ENCODE measurements at regions not wholly inside any gene's neighbourhood (a gene's known extent, or its start where the extent isn't known, plus 50 kb on each side); places are given as distances from the start of the nearest gene placed in this dataset.

GRCh38 chr2:58512878-58513277, 271.8 kb upstream of the FANCL start:
- Histone ChIP-seq H3K4me1 (ENCODE audit: control insufficient read depth in 1 of 2, insufficient read depth in 2 of 2, low read length in 2 of 2) (no peaks in the 10 kb centered on the region), H3K4me3 (ENCODE audit: low read length in 2 of 2) (no peak overlapping the region), H3K27ac (ENCODE audit: low read depth in 1 of 2, low read length in 2 of 2) (no peak overlapping the region), H3K27me3 (ENCODE audit: control insufficient read depth in 1 of 2, insufficient read depth in 2 of 2, low read length in 1 of 2) (peaks cover 0 to 1% of the 10 kb centered on the region in 2 donors), H3K36me3 (ENCODE audit: control insufficient read depth in 1 of 2, insufficient read depth in 2 of 2, low read length in 1 of 2) (no peaks in the 10 kb centered on the region), H3K9me3 (ENCODE audit: control insufficient read depth, low read length) (no peaks in the 10 kb centered on the region)
- ATAC-seq (ENCODE audit: low FRiP score) (no peak), DNase-seq (no peak)
- intact Hi-C loops (cut with DNase I), result no loop called here
- WGBS, 2 donors, result 86 to 95% methylated on average over 1 of the region's 1 CpG

DNA sequence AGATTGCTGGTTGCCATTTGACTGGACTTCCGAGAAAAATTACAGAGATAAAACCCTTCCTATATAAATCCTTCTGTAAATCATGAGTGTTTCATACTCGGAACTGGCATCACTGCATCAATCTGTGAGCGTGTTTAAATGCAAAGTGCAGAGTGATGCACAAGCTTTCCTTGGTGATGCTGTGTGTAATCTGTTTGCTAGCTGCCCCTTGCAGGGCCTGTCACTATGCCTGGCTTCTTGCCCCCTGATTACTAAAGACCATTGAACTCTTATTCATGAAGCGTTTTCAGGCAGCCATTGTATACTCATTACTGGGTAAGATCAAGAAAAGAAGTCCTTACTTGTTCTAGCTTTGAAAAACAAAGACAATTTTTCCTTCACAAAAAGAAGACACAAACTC, 266.9 kb upstream of the FANCL start:
- no peak overlapping the region for H3K27ac ChIP-seq (ENCODE audit: low read depth in 1 of 2, low read length in 2 of 2)
- WGBS, 2 donors, result 75 to 80% methylated on average over 4 of the region's 4 CpGs
- ATAC-seq (ENCODE audit: low FRiP score) (no peak), DNase-seq (no peak)
- intact Hi-C loops (cut with DNase I), result no loop called here
- no peaks in the 10 kb centered on the region for H3K36me3 ChIP-seq (ENCODE audit: control insufficient read depth in 1 of 2, insufficient read depth in 2 of 2, low read length in 1 of 2)
- peaks cover 2% of the 10 kb centered on the region for H3K9me3 ChIP-seq (ENCODE audit: control insufficient read depth, low read length)
- H3K4me1 ChIP-seq (ENCODE audit: control insufficient read depth in 1 of 2, insufficient read depth in 2 of 2, low read length in 2 of 2), result no peaks in the 10 kb centered on the region
- H3K4me3 ChIP-seq (ENCODE audit: low read length in 2 of 2), result no peak overlapping the region
- peaks cover 0 to 1% of the 10 kb centered on the region in 2 donors for H3K27me3 ChIP-seq (ENCODE audit: control insufficient read depth in 1 of 2, insufficient read depth in 2 of 2, low read length in 1 of 2)

DNA sequence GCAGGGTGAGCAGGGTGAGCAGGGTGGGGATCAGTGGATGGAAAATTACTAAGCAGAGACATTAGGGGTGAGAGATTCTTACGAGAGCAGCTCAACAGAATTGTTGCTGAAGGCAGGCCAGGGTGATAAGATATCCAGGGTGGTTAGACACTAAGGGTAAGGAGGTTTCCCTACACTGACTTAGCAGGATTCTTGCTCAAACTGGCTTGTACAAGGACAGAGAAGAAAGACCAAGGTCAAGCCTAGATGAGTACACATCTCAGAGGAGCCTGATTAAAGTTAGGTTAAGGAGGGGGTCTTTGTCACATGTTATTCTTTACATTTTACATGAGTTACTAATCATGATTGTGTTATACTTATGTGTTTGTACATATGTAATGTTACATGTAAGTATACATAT, 262.8 kb upstream of the FANCL start:
- Histone ChIP-seq H3K4me1 (ENCODE audit: control insufficient read depth in 1 of 2, insufficient read depth in 2 of 2, low read length in 2 of 2) (no peaks in the 10 kb centered on the region), H3K27me3 (ENCODE audit: control insufficient read depth in 1 of 2, insufficient read depth in 2 of 2, low read length in 1 of 2) (peaks cover 0 to 4% of the 10 kb centered on the region in 2 donors), H3K27ac (ENCODE audit: low read depth in 1 of 2, low read length in 2 of 2) (no peak overlapping the region), H3K4me3 (ENCODE audit: low read length in 2 of 2) (no peak overlapping the region), H3K9me3 (ENCODE audit: control insufficient read depth, low read length) (peaks cover 2% of the 10 kb centered on the region), H3K36me3 (ENCODE audit: control insufficient read depth in 1 of 2, insufficient read depth in 2 of 2, low read length in 1 of 2) (no peaks in the 10 kb centered on the region)
- DNase-seq, result no peak
- 83 to 85% methylated on average over 1 of the region's 1 CpG for WGBS, 2 donors
- ATAC-seq (ENCODE audit: low FRiP score), result no peak
- intact Hi-C loops (cut with DNase I), result no loop called here

DNA sequence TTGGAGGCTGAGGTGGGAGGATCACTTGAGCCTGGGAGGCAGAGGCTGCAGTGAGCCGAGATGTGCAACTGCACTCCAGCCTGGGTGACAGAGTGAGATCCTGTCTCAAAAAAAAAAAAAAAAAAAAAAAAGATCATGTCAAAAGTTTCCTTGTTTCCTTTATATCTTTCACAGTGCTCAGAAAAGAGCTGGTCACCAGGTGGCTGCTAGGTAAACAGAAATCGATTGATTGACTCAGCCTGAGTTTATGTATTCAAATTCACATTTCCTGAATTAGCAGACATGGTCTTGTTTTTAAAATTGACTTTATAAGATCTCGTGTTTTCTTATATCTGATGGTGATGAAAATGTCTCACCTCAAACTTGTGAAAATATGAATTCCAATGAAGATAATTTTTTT, 261.8 kb upstream of the FANCL start:
- no peak overlapping the region for H3K27ac ChIP-seq (ENCODE audit: low read depth in 1 of 2, low read length in 2 of 2)
- DNase-seq, result no peak
- 81 to 82% methylated on average over 3 of the region's 3 CpGs for WGBS, 2 donors
- H3K4me3 ChIP-seq (ENCODE audit: low read length in 2 of 2), result no peak overlapping the region
- peaks cover 2% of the 10 kb centered on the region for H3K9me3 ChIP-seq (ENCODE audit: control insufficient read depth, low read length)
- intact Hi-C loops (cut with DNase I), result no loop called here
- H3K4me1 ChIP-seq (ENCODE audit: control insufficient read depth in 1 of 2, insufficient read depth in 2 of 2, low read length in 2 of 2), result no peaks in the 10 kb centered on the region
- ATAC-seq (ENCODE audit: low FRiP score), result no peak
- H3K36me3 ChIP-seq (ENCODE audit: control insufficient read depth in 1 of 2, insufficient read depth in 2 of 2, low read length in 1 of 2), result no peaks in the 10 kb centered on the region
- peaks cover 0 to 2% of the 10 kb centered on the region in 2 donors for H3K27me3 ChIP-seq (ENCODE audit: control insufficient read depth in 1 of 2, insufficient read depth in 2 of 2, low read length in 1 of 2)

GRCh38 chr2:58501371-58502160, 260.4 kb upstream of the FANCL start:
- Histone ChIP-seq H3K27ac (ENCODE audit: low read depth in 1 of 2, low read length in 2 of 2) (no peak overlapping the region), H3K9me3 (ENCODE audit: control insufficient read depth, low read length) (peaks cover 2% of the 10 kb centered on the region), H3K36me3 (ENCODE audit: control insufficient read depth in 1 of 2, insufficient read depth in 2 of 2, low read length in 1 of 2) (no peaks in the 10 kb centered on the region), H3K27me3 (ENCODE audit: control insufficient read depth in 1 of 2, insufficient read depth in 2 of 2, low read length in 1 of 2) (peaks cover 0 to 2% of the 10 kb centered on the region in 2 donors), H3K4me1 (ENCODE audit: control insufficient read depth in 1 of 2, insufficient read depth in 2 of 2, low read length in 2 of 2) (no peaks in the 10 kb centered on the region), H3K4me3 (ENCODE audit: low read length in 2 of 2) (no peak overlapping the region)
- intact Hi-C loops (cut with DNase I), result no loop called here
- WGBS, 2 donors, result 75 to 77% methylated on average over 11 of the region's 11 CpGs
- no peak for ATAC-seq (ENCODE audit: low FRiP score)
- no peak for DNase-seq

GRCh38 chr2:58497168-58497567, 256.0 kb upstream of the FANCL start:
- 43 to 50% methylated on average over 3 of the region's 3 CpGs for WGBS, 2 donors
- no peak for DNase-seq
- intact Hi-C loops (cut with DNase I), result no loop called here

DNA sequence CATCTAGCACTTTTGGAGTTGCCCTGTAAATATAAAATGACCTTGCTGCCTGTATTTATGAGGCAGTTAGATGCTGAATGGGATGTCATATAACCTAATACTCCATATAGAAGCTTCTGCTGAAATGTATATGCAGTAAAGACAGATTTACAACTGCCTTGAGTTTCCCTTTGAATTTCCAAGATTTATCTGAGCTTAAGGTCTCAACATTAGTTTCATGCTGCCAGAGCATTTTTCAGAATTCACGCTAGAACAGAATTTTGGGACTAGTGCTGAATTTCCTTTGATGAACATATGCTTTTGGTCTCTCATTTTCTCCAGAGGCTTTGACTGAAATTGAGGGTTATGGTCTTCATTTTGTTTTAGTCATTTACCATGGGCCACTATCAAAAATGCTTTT, 254.7 kb upstream of the FANCL start:
- intact Hi-C loops (cut with DNase I), result no loop called here
- Histone ChIP-seq H3K36me3 (ENCODE audit: control insufficient read depth in 1 of 2, insufficient read depth in 2 of 2, low read length in 1 of 2) (no peaks in the 10 kb centered on the region), H3K4me1 (ENCODE audit: control insufficient read depth in 1 of 2, insufficient read depth in 2 of 2, low read length in 2 of 2) (no peaks in the 10 kb centered on the region), H3K27me3 (ENCODE audit: control insufficient read depth in 1 of 2, insufficient read depth in 2 of 2, low read length in 1 of 2) (no peaks in the 10 kb centered on the region), H3K27ac (ENCODE audit: low read depth in 1 of 2, low read length in 2 of 2) (no peak overlapping the region), H3K9me3 (ENCODE audit: control insufficient read depth, low read length) (no peaks in the 10 kb centered on the region), H3K4me3 (ENCODE audit: low read length in 2 of 2) (no peak overlapping the region)
- no peak for ATAC-seq (ENCODE audit: low FRiP score)
- DNase-seq, result no peak
- 47 to 66% methylated on average over 1 of the region's 1 CpG for WGBS, 2 donors

More at GRCh38 chr2:58497168-58497567, 256.0 kb upstream of the FANCL start:
- H3K27ac ChIP-seq (ENCODE audit: low read depth in 1 of 2, low read length in 2 of 2), result no peak overlapping the region
- no peak for ATAC-seq (ENCODE audit: low FRiP score)
- H3K4me3 ChIP-seq (ENCODE audit: low read length in 2 of 2), result no peak overlapping the region
- H3K27me3 ChIP-seq (ENCODE audit: control insufficient read depth in 1 of 2, insufficient read depth in 2 of 2, low read length in 1 of 2), result peaks cover 0 to 2% of the 10 kb centered on the region in 2 donors
- H3K36me3 ChIP-seq (ENCODE audit: control insufficient read depth in 1 of 2, insufficient read depth in 2 of 2, low read length in 1 of 2), result no peaks in the 10 kb centered on the region
- H3K9me3 ChIP-seq (ENCODE audit: control insufficient read depth, low read length), result no peaks in the 10 kb centered on the region
- no peaks in the 10 kb centered on the region for H3K4me1 ChIP-seq (ENCODE audit: control insufficient read depth in 1 of 2, insufficient read depth in 2 of 2, low read length in 2 of 2)

DNA sequence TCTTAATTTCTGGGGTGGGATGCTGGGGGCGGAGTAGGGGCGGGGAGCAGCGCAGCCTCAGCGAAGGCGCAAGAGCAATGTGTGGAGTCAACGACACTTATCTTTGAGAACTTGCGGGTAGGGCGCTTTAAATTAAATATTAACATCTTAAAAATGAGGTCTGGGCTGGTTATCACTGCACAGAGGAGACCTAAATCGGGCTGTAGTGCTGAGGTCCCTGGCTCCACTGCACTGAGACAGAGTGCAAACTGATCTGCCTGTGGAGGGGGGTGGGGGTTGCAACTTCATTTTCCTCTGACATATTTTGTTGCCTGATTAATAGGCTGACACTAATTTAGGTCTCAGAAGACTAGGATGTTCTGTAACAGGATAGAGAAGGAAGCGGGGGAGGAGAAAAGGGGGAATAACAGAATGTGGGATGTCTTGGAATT, 253.0 kb upstream of the FANCL start:
- no peak for DNase-seq
- Histone ChIP-seq H3K9me3 (ENCODE audit: control insufficient read depth, low read length) (no peaks in the 10 kb centered on the region), H3K27ac (ENCODE audit: low read depth in 1 of 2, low read length in 2 of 2) (no peak overlapping the region), H3K36me3 (ENCODE audit: control insufficient read depth in 1 of 2, insufficient read depth in 2 of 2, low read length in 1 of 2) (no peaks in the 10 kb centered on the region), H3K4me1 (ENCODE audit: control insufficient read depth in 1 of 2, insufficient read depth in 2 of 2, low read length in 2 of 2) (no peaks in the 10 kb centered on the region), H3K4me3 (ENCODE audit: low read length in 2 of 2) (no peak overlapping the region), H3K27me3 (ENCODE audit: control insufficient read depth in 1 of 2, insufficient read depth in 2 of 2, low read length in 1 of 2) (no peaks in the 10 kb centered on the region)
- intact Hi-C loops (cut with DNase I), result no loop called here
- ATAC-seq (ENCODE audit: low FRiP score), result no peak
- 86 to 93% methylated on average over 10 of the region's 10 CpGs for WGBS, 2 donors

- no peak overlapping the region for H3K4me3 ChIP-seq (ENCODE audit: low read length in 2 of 2)
- H3K4me1 ChIP-seq (ENCODE audit: control insufficient read depth in 1 of 2, insufficient read depth in 2 of 2, low read length in 2 of 2), result no peaks in the 10 kb centered on the region
- WGBS, 2 donors, result 92 to 93% methylated on average over 4 of the region's 4 CpGs
- no peaks in the 10 kb centered on the region for H3K27me3 ChIP-seq (ENCODE audit: control insufficient read depth in 1 of 2, insufficient read depth in 2 of 2, low read length in 1 of 2)
- no peaks in the 10 kb centered on the region for H3K9me3 ChIP-seq (ENCODE audit: control insufficient read depth, low read length)
- no peaks in the 10 kb centered on the region for H3K36me3 ChIP-seq (ENCODE audit: control insufficient read depth in 1 of 2, insufficient read depth in 2 of 2, low read length in 1 of 2)
- intact Hi-C loops (cut with DNase I), result no loop called here
- ATAC-seq (ENCODE audit: low FRiP score) (no peak), DNase-seq (no peak)
- H3K27ac ChIP-seq (ENCODE audit: low read depth in 1 of 2, low read length in 2 of 2), result no peak overlapping the region
Measured at GRCh38 chr2:58484629-58485028, 243.5 kb upstream of the FANCL start.
